H1 (cell line): ENCODE measurements at regions not wholly inside any gene's neighbourhood (a gene's known extent, or its start where the extent isn't known, plus 50 kb on each side); places are given as distances from the start of the nearest gene placed in this dataset.

ENCODE experiments used
- CHD7 ChIP-seq: fragments of 300-600 bp; sonication (generic); IDR thresholded peaks from 2 replicates; pipeline ENCODE4 v1.7.1; 2012; ENCODE audit warnings: low read length, moderate library complexity, mild to moderate bottlenecking, inconsistent platforms; ENCODE audit not compliant: insufficient replicate concordance
- SAP30 ChIP-seq: fragments of 300-600 bp; sonication (generic); IDR thresholded peaks from 2 replicates; pipeline ENCODE4 v1.7.1; 2012; ENCODE audit warnings: low read length, moderate library complexity, mild to moderate bottlenecking, inconsistent platforms; ENCODE audit not compliant: insufficient read depth, insufficient replicate concordance

- TF ChIP-seq CHD7 (no peak), SAP30 (no peak)
These were observed 253.7 kb downstream of the CENPC start (continued) for GRCh38 chr4:67291644-67292043.
